Bone marrow (tissue), 2 donors: ENCODE measurements at regions not wholly inside any gene's neighbourhood (a gene's known extent, or its start where the extent isn't known, plus 50 kb on each side); places are given as distances from the start of the nearest gene placed in this dataset.
"Not testable (repeated sequence)": the region's sequence is repeated elsewhere in the genome, so short reads cannot be mapped to it uniquely, and the experiment has no call there.

Experiments used
- DNase-seq, 2 donors: peaks; one replicate each; lab custom pipeline; 2025; lab: John Stamatoyannopoulos, UW

GRCh38 chr13:58989556-58989955 is 1174.2 kb downstream of the DIAPH3 start:
- DNase-seq = no peak

DNA sequence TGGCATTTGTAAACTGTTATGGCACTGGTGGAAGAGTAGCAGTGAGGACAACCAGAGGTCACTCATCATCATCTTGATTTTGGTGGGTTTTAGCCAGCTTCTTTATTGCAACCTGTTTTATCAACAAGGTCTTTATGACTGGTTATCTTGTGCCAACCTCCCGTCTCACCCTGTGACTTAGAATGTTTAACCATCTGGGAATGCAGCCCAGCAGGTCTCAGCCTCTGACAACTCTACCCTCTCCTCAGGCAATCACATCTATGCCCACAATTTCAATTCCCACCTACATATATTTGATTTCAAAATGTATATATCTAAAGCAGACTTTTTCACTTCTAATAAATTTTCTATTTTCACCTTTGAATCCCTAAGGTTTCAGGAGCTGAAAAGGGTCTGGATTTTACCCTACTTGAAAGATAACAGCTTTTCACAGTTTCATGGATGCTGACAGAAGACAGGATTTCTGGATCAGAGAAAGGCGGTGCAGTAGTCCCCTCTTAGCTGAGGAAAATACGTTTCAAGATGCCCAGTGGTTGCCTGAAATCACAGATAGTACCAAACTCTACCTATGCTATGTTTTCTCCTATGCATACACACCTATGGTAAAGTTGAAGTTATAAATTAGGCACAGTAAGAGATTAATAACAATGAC is 1171.8 kb downstream of the DIAPH3 start:
- DNase-seq = no peak

DNA sequence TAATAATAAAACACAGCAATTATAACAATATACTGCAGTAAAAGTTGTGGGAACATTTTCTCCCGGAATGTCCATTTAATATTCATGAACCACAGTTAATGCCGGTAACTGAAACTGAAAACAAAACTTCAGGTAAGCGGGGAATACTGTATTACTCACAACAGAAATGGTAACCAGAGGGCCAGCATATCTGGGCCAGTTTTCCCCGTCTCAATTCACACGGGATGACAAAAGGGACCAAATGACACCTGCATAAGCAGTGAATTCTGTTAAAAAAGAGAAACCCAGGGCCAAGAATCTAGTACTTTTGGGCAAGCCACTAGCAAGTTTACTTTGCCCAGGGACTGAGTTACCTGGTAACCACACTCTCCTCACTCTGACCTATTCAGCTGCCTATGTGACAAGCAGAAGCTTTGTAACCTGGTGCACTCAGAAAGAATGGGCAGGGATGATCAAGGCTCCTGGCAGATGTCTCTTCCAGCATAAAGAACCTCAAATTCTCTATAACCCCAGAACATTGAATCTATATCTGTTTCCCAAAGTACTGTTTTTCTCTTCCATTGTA is 1171.2 kb downstream of the DIAPH3 start:
- no peak for DNase-seq

DNA sequence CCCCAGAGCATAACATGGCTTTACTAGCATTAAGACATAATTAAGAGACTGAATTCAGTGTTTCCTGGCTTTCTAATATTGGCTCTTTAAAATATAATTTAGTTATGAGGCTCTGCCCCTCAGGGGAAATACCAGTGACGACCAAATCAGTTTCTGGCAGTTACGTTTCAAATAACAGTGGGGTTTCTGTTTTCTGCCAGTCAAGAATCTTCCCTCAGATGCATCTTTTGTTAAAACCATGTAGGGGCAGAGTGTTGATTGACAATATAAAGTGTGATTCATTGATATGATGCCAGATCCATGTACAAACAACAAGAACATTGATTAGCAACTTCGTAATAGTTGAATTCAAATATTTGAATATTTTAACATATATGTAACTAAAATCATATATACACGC is 1169.7 kb downstream of the DIAPH3 start:
- DNase-seq = no peak

- DNase-seq = no peak
Observed at GRCh38 chr13:58994777-58995176, 1169.0 kb downstream of the DIAPH3 start.

GRCh38 chr13:58998716-58999115 is 1165.0 kb downstream of the DIAPH3 start:
- DNase-seq = no peak

DNA sequence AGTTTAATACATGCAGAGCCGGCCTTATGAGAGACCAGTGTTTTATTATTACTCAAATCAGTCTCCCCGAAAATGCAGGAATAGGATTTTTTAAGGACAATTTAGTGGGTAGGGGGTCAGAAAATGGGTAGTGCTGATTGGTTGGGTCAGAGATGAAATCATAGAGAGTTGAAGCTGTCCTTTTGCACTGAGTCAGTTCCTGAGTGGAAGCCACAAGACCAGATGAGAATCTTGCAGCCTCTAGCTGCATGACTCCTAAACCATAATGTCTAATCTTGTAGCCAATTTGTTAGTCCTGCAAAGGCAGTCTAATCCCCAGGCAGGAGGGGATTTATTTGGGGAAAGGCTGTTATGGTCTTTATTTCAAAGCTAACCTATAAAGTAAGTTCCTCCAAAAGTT is 1163.9 kb downstream of the DIAPH3 start:
- no peak for DNase-seq

- DNase-seq = no peak
Observed at GRCh38 chr13:59000770-59001169, 1163.0 kb downstream of the DIAPH3 start.

DNA sequence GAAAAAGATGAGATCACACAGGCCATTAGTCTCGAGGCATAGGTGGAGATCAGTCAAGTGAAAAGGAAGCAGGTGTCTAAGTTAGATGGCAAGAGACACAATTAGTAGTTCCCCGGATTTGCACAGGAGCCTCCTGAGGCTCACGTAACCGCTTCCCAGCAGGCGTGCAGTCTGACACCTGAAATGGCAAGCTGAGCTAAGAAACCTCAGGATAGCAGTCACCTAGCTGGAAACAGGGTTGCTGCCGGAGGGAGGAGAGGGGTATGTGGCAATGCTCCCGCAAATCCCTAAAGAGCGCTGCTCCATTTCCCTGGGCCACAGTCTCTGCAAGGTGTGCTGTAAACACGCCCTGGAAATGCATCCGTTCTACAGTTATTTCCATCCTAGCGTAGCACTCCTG is 1151.0 kb downstream of the DIAPH3 start:
- no peak for DNase-seq

GRCh38 chr13:59016250-59016649 is 1147.5 kb downstream of the DIAPH3 start:
- no peak for DNase-seq

GRCh38 chr13:59024434-59024833 is 1139.3 kb downstream of the DIAPH3 start:
- no peak for DNase-seq

- no peak for DNase-seq
Observed at GRCh38 chr13:59034198-59034597, 1129.5 kb downstream of the DIAPH3 start.

GRCh38 chr13:59038824-59039223 is 1124.9 kb downstream of the DIAPH3 start:
- DNase-seq = no peak

- DNase-seq = no peak
Observed at GRCh38 chr13:59043016-59043415, 1120.7 kb downstream of the DIAPH3 start.

DNA sequence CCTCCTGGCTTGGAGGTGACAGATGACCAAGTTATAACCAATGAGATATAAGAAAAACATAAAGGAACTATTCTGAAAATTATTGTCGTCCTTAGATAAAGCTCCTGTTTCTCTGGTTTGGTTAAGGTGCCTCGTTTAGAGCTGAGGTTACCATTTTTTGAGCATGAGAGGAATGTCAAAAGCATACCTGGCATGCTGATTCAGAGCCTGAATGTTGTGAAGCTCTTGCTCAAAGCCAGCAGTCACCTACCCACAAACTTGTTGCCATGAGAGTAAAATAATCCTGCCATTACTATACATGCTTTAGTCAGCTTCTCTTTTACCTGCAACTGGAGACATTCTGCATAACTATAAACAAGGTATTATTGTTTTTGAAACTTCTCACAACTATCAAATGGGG is 1116.2 kb downstream of the DIAPH3 start:
- no peak for DNase-seq

DNA sequence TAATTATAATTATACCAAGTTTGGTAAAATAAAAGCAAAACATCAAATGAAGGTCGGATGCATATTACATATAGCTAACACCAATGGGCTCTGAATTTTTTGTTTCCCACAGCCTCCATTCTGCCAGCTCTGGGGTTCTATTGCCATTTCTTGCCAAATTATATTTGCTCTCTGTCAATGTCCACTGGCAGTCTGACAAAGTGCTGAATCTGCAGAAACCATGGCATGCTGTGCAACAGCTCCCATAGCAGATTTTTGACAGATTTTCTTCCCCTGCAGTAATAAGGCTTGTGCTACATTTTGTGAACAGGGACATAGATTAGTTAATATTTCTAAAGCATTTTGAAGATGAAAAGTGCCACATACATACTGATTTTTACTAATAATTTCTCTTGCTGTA is 1102.1 kb downstream of the DIAPH3 start:
- DNase-seq = no peak

DNA sequence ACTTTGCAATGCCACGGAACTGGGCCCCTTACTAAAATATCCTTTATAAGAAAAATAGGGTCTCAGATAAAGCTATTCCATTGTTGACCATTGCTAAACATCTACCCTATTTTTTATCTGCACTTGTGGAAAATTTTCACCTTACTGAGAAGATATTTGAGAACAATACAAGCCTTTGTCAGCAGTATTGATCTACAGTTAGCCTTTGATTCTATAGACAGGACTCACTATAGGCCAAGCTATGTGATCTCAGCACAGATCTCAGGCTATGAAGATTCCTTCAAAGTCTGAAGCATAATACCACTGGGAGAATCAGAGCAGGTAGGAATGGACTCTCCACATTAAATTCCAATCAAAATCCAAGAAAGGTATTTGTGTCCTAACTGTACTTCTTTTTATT is 1099.7 kb downstream of the DIAPH3 start:
- no peak for DNase-seq

- not testable (repeated sequence) for DNase-seq
Observed at GRCh38 chr13:59076386-59076785, 1087.3 kb downstream of the DIAPH3 start.

GRCh38 chr13:59086147-59086546 is 1077.6 kb downstream of the DIAPH3 start:
- DNase-seq = no peak

GRCh38 chr13:59088716-59089115 is 1075.0 kb downstream of the DIAPH3 start:
- DNase-seq = no peak

GRCh38 chr13:59094181-59094580 is 1069.5 kb downstream of the DIAPH3 start:
- DNase-seq = no peak

- DNase-seq = no peak
Observed at GRCh38 chr13:59099182-59099974, 1064.3 kb downstream of the DIAPH3 start.

DNA sequence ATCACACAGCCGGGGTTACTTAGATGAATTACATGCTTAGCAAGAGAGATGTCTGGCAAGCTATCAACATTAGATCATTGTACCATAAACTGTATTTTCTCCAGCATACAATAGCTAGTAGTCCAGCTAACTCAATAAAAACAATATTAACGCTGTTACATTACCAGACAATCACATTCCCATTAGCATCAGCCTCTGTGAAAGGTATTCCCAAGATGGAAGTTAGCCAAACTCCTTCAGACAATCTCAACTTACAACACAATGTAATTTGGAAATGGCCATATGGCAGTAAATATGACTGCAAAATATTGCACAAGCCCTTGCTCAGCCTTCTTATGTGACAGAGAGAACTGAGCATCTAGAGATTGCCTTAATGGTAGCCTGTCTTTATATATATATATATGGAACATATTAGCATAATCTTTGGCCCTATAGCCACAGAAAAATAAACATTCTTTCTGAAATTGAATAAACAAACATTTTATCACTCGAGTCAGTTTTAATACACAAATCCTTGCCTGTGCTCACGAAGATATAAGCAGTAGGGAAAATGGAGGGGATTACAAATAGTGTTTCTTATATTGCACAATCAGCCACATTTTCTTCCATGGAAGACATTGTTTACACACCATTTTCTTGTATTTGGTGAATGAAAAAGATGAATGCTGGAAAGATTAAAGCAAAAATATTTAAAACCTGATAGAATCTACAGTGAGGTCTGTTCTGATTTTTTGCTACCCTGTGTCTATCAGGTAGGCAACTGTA is 1060.5 kb downstream of the DIAPH3 start:
- DNase-seq = no peak
